ENCODE measurements at regions not wholly inside any gene's neighbourhood (a gene's known extent, or its start where the extent isn't known, plus 50 kb on each side); places are given as distances from the start of the nearest gene placed in this dataset.

GRCh38 chr14:99066378-99066777 lies 205.6 kb downstream of the BCL11B start:
- no peak for TF ChIP-seq CTCF (IDR thresholded peaks at IDR 0.05; ENCODE audit: insufficient read depth, low read length, poor library complexity, severe bottlenecking)
- no peak for DNase-seq (ENCODE audit: extremely low read depth, insufficient read length)
- Histone ChIP-seq H3K4me3 (replicated peaks; ENCODE audit: low read depth, low read length) (no peak overlapping the region), H3K27me3 (replicated peaks; ENCODE audit: control insufficient read depth, insufficient read depth, low read length) (no peaks in the 10 kb centered on the region), H3K36me3 (ENCODE audit: control insufficient read depth, insufficient read depth, low read length) (no peaks in the 10 kb centered on the region)

- H3K36me3 ChIP-seq (ENCODE audit: control insufficient read depth, insufficient read depth, low read length), result no peaks in the 10 kb centered on the region
- TF ChIP-seq CTCF (IDR thresholded peaks at IDR 0.05; ENCODE audit: insufficient read depth, low read length, poor library complexity, severe bottlenecking), result no peak
- no peak overlapping the region for H3K4me3 ChIP-seq (replicated peaks; ENCODE audit: low read depth, low read length)
- no peaks in the 10 kb centered on the region for H3K27me3 ChIP-seq (replicated peaks; ENCODE audit: control insufficient read depth, insufficient read depth, low read length)
- no peak for DNase-seq (ENCODE audit: extremely low read depth, insufficient read length)
Observed at GRCh38 chr14:99067141-99067920, 204.7 kb downstream of the BCL11B start.

GRCh38 chr14:99067927-99068326 lies 204.1 kb downstream of the BCL11B start:
- Histone ChIP-seq H3K4me3 (replicated peaks; ENCODE audit: low read depth, low read length) (no peak overlapping the region), H3K36me3 (ENCODE audit: control insufficient read depth, insufficient read depth, low read length) (no peaks in the 10 kb centered on the region), H3K27me3 (replicated peaks; ENCODE audit: control insufficient read depth, insufficient read depth, low read length) (no peaks in the 10 kb centered on the region)
- DNase-seq (ENCODE audit: extremely low read depth, insufficient read length), result no peak
- TF ChIP-seq CTCF (IDR thresholded peaks at IDR 0.05; ENCODE audit: insufficient read depth, low read length, poor library complexity, severe bottlenecking), result no peak

- Histone ChIP-seq H3K27me3 (replicated peaks; ENCODE audit: control insufficient read depth, insufficient read depth, low read length) (no peaks in the 10 kb centered on the region), H3K4me3 (replicated peaks; ENCODE audit: low read depth, low read length) (no peak overlapping the region), H3K36me3 (ENCODE audit: control insufficient read depth, insufficient read depth, low read length) (no peaks in the 10 kb centered on the region)
- DNase-seq (ENCODE audit: extremely low read depth, insufficient read length), result no peak
- TF ChIP-seq CTCF (IDR thresholded peaks at IDR 0.05; ENCODE audit: insufficient read depth, low read length, poor library complexity, severe bottlenecking), result no peak
Observed at GRCh38 chr14:99069946-99070345, 202.1 kb downstream of the BCL11B start.

GRCh38 chr14:99072433-99072832 lies 199.6 kb downstream of the BCL11B start:
- Histone ChIP-seq H3K4me3 (replicated peaks; ENCODE audit: low read depth, low read length) (no peak overlapping the region), H3K27me3 (replicated peaks; ENCODE audit: control insufficient read depth, insufficient read depth, low read length) (no peaks in the 10 kb centered on the region), H3K36me3 (ENCODE audit: control insufficient read depth, insufficient read depth, low read length) (no peaks in the 10 kb centered on the region)
- no peak for DNase-seq (ENCODE audit: extremely low read depth, insufficient read length)
- TF ChIP-seq CTCF (IDR thresholded peaks at IDR 0.05; ENCODE audit: insufficient read depth, low read length, poor library complexity, severe bottlenecking), result no peak

Data from GM06990 (cell line).